Activated naive CD4-positive, alpha-beta T cell treated with anti-CD3 and anti-CD28 coated beads, Interleukin-2, amount 50 U/mL, for 72 hours (primary cell): ENCODE measurements at regions not wholly inside any gene's neighbourhood (a gene's known extent, or its start where the extent isn't known, plus 50 kb on each side); places are given as distances from the start of the nearest gene placed in this dataset.

Experiments used
- ATAC-seq, 2 donors: fragments of 150-1000 bp; cut with Tn5 transposase; 2 replicates each; pipeline ENCODE4 v1.10.0; 2021; ENCODE audit warnings: mild to moderate bottlenecking in 2 of 2, moderate library complexity in 2 of 2
- DNase-seq, 2 donors: peaks; one replicate each; pipeline ENCODE4 v3.0.0; 2021 to 2022; ENCODE audit warnings: low spot score in 2 of 2
- H3K27ac Mint-ChIP-seq, 2 donors: one replicate each; pipeline ENCODE4 v1.8.0; 2022; ENCODE audit warnings: mild to moderate bottlenecking in 2 of 2, mixed read lengths in 2 of 2
- H3K36me3 Mint-ChIP-seq, 2 donors: one replicate each; pipeline ENCODE4 v1.8.0; 2022; ENCODE audit warnings: mixed read lengths in 2 of 2
- H3K9me3 Mint-ChIP-seq, 2 donors: one replicate each; pipeline ENCODE4 v1.8.0; 2022; ENCODE audit warnings: mixed read lengths in 2 of 2

DNA sequence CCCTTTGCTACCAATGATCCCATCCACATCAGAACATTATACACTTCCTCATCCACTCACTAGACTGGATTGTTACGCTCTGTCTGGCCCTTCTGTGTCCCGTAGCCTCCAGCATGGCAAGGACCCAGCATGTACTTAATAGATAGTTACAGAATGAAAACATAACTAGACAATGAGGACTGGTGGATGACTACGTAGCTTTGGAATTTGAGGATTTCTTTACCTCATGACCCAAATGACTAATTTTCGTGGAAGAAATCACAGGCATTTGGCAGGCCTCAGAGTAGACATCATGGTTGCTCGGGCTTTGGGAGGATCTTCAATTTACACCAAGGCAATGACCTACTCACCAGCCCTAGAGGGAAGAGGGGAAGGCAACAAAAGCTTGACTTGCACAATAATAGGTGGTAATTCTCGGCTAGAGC, 299.8 kb downstream of the TLE1 start:
- Mint-ChIP-seq H3K27ac (no peak overlapping the region), H3K9me3 (peaks cover 0 to 19% of the 10 kb centered on the region in 2 donors), H3K36me3 (no peaks in the 10 kb centered on the region)
- DNase-seq: no peak
- no peak for ATAC-seq

DNA sequence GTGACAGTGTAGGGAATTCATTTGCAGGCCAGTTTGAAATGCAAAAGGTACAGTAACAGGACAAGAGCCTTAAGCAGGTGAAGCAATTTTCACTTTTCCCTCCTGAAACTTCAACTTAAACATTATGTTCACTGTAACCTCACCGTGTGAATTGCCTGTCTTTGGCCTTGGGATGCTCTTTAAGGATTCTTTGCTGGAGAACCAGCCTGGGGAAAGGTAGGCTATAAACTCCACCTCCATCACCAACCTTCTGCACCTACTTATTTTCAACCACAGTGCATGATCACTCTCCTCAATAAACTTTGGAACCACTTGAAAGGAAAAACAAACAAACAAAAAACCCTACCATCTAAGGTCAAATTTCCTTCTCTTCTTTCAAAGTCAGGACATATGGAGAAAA, 300.5 kb downstream of the TLE1 start:
- DNase-seq: no peak
- Mint-ChIP-seq H3K9me3 (peaks cover 0 to 21% of the 10 kb centered on the region in 2 donors), H3K36me3 (no peaks in the 10 kb centered on the region), H3K27ac (no peak overlapping the region)
- no peak for ATAC-seq

- H3K36me3 Mint-ChIP-seq: no peaks in the 10 kb centered on the region
- ATAC-seq (no peak), DNase-seq (no peak)
- no peak overlapping the region for H3K27ac Mint-ChIP-seq
- peaks cover 0 to 20% of the 10 kb centered on the region in 2 donors for H3K9me3 Mint-ChIP-seq
Observed at GRCh38 chr9:81387360-81388106, 301.8 kb downstream of the TLE1 start.

DNA sequence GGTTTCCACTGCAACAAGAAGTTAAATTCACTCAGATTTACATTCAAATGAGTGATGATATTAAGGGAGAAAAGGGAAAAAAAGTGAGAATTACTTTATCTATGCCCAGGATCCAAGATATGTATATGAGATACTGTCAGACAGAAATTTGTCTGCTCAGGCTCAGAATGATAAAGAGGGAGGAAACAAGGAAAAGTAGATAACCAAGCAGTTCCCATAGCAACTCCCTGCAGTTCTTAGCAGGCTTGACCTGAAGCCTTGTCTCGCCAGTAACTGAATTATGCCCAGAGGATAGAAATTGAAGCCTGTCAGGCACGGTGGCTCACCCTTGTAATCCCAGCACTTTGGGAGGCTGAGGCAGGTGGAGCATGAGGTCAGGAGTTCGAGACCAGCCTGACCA, 304.4 kb downstream of the TLE1 start:
- DNase-seq (no peak), ATAC-seq (no peak)
- Mint-ChIP-seq H3K36me3 (no peaks in the 10 kb centered on the region), H3K27ac (no peak overlapping the region), H3K9me3 (peaks cover 0 to 22% of the 10 kb centered on the region in 2 donors)

DNA sequence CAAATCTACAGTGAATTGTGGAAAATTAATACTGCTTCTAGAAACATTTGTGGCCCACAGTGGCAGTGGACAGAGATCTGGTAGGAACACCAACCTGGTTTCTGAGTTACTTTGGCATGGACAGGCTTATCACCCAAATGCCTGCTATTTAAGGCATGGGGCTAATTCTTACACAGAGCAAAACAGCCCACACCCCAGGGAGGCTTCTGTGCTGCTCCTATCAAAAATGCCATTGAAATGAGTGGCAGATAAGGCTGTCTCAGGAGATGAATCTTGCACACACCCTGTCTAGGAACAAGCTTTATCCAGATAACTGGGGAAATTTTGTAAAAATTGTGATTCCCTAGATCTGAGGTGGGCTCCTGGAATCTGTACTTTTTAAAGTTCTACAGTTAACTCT, 307.1 kb downstream of the TLE1 start:
- Mint-ChIP-seq H3K36me3 (peaks cover 0 to 5% of the 10 kb centered on the region in 2 donors), H3K9me3 (peaks cover 1 to 19% of the 10 kb centered on the region in 2 donors), H3K27ac (no peak overlapping the region)
- DNase-seq (no peak), ATAC-seq (no peak)

GRCh38 chr9:81381694-81382093, 307.7 kb downstream of the TLE1 start:
- Mint-ChIP-seq H3K27ac (no peak overlapping the region), H3K9me3 (peaks cover 4 to 22% of the 10 kb centered on the region in 2 donors), H3K36me3 (peaks cover 0 to 5% of the 10 kb centered on the region in 2 donors)
- DNase-seq: no peak
- no peak for ATAC-seq

GRCh38 chr9:81380504-81381359, 308.6 kb downstream of the TLE1 start:
- Mint-ChIP-seq H3K36me3 (peaks cover 0 to 5% of the 10 kb centered on the region in 2 donors), H3K27ac (no peak overlapping the region), H3K9me3 (peaks cover 4 to 19% of the 10 kb centered on the region in 2 donors)
- ATAC-seq: no peak
- no peak for DNase-seq

- no peak overlapping the region for H3K27ac Mint-ChIP-seq
- peaks cover 4 to 19% of the 10 kb centered on the region in 2 donors for H3K9me3 Mint-ChIP-seq
- DNase-seq: no peak
- no peak for ATAC-seq
- H3K36me3 Mint-ChIP-seq: peaks cover 0 to 5% of the 10 kb centered on the region in 2 donors
Observed at GRCh38 chr9:81379655-81380054, 309.7 kb downstream of the TLE1 start.

GRCh38 chr9:81377921-81378320, 311.4 kb downstream of the TLE1 start:
- Mint-ChIP-seq H3K9me3 (peaks cover 4 to 20% of the 10 kb centered on the region in 2 donors), H3K36me3 (peaks cover 0 to 5% of the 10 kb centered on the region in 2 donors), H3K27ac (no peak overlapping the region)
- no peak for DNase-seq
- no peak for ATAC-seq

DNA sequence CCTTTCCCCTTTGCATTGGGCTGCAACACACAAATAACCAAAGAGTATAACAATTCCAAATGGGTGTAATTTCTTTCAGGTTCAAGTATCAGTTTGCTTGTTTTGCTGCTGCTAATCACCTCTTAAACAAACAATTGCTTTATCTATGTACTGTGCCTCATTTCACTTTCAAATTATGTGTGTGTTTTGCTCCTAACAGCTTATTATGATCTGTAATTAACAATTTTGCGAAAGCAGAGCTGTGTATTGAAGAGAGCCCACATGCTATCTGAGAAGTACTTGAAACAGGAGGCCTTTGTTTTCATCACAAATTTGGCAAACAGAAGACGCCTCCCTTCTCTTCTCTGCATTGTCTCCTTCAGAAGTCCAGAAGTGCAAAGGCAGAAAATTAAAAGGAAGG, 312.0 kb downstream of the TLE1 start:
- ATAC-seq (no peak), DNase-seq (no peak)
- Mint-ChIP-seq H3K27ac (no peak overlapping the region), H3K9me3 (peaks cover 4 to 20% of the 10 kb centered on the region in 2 donors), H3K36me3 (peaks cover 0 to 5% of the 10 kb centered on the region in 2 donors)

DNA sequence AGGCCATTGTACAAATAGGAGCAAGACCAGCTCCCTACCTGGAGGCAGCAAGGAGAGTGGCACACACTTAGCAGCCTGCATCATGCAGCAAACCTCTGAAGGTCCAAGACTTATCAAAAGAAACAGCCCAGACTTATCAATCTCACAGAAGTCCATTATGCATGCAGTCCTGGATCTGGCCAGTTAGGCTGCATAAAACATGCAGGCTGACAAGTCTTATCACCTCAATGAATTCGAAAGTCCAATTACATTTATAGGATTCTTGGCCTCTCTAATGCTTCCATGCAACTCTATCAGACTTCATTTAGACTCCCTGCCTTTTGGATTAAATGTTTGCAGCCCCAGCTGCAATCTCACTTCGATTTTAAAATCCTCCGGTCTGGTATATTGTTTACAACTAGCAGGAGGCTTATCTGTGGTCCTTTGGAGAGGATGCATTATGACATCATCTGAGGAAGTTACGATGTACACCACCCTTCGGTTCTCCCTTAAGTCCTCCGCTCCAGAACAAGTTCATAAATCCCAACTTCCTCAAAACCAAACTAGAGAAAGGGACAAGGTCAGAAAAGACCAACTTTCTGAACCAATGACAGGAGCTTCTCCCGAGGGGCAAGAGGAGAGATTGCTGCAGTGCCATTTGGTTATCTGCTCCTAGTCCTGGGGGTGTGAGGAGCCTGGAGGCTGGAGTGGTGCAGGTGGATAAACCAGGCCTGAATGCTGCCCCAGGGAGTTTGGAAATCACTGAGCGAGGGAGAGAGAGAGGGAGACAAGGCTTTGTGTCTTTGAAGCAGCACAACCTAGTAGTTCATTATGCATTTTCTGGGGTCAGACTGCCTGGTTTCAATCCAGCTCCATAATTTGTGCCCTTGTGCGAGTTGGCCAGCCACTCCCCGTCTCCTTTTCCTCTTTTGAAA, 313.9 kb downstream of the TLE1 start:
- Mint-ChIP-seq H3K9me3 (peaks cover 4 to 17% of the 10 kb centered on the region in 2 donors), H3K36me3 (peaks cover 0 to 5% of the 10 kb centered on the region in 2 donors), H3K27ac (no peak overlapping the region)
- ATAC-seq (no peak), DNase-seq (no peak)

GRCh38 chr9:81374459-81375186, 314.7 kb downstream of the TLE1 start:
- ATAC-seq (no peak), DNase-seq (no peak)
- Mint-ChIP-seq H3K36me3 (peaks cover 0 to 3% of the 10 kb centered on the region in 2 donors), H3K9me3 (peaks cover 4 to 12% of the 10 kb centered on the region in 2 donors), H3K27ac (peak overlapping the region in 1 of 2 donors; percentile 80)

GRCh38 chr9:81373294-81373693, 316.1 kb downstream of the TLE1 start:
- H3K27ac Mint-ChIP-seq: no peak overlapping the region
- no peak for ATAC-seq
- DNase-seq: no peak
- H3K9me3 Mint-ChIP-seq: peaks cover 4 to 7% of the 10 kb centered on the region in 2 donors
- H3K36me3 Mint-ChIP-seq: no peaks in the 10 kb centered on the region

DNA sequence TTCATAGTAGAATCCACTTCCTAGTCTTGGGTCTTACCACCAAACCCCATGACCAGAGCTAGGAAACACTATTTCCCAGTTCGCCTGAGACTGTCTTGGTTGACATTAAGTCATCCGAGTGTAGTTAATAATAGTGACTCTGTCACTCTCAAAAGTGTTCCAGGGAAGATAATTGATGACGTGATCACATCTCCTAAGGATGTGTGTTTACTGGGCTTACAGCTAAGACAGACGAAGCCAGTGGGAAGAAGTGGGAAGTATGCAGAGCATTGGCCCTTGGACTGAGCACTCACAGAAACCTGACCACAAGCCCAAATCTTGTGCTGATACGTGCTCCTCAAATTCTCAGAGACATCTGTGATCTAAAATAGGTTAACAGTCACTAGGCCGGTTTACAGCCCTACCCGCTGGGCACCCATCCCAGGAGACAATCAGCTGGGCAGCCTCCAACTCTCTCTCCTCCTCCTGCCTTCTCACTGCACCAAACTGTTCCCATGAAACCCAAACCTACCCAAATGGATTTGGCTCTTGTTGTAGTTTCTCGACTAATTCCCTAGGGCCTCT, 316.6 kb downstream of the TLE1 start:
- Mint-ChIP-seq H3K36me3 (no peaks in the 10 kb centered on the region), H3K27ac (no peak overlapping the region), H3K9me3 (peaks cover 4 to 8% of the 10 kb centered on the region in 2 donors)
- DNase-seq (no peak), ATAC-seq (no peak)

- no peaks in the 10 kb centered on the region for H3K36me3 Mint-ChIP-seq
- ATAC-seq (no peak), DNase-seq (no peak)
- H3K27ac Mint-ChIP-seq: no peak overlapping the region
- H3K9me3 Mint-ChIP-seq: peaks cover 0 to 12% of the 10 kb centered on the region in 2 donors
Observed at GRCh38 chr9:81371824-81372223, 317.5 kb downstream of the TLE1 start.

- peaks cover 10 to 18% of the 10 kb centered on the region in 2 donors for H3K9me3 Mint-ChIP-seq
- H3K27ac Mint-ChIP-seq: no peak overlapping the region
- H3K36me3 Mint-ChIP-seq: no peaks in the 10 kb centered on the region
- ATAC-seq (no peak), DNase-seq (no peak)
Observed at GRCh38 chr9:81370650-81371049, 318.7 kb downstream of the TLE1 start.
